SU-DHL-6 (cell line): ENCODE measurements at regions not wholly inside any gene's neighbourhood (a gene's known extent, or its start where the extent isn't known, plus 50 kb on each side); places are given as distances from the start of the nearest gene placed in this dataset.

Experiments
- H2AFZ ChIP-seq: fragments of 200-600 bp; sonication (generic); 2 replicates; pipeline ENCODE4 v1.6.1; 2014; ENCODE audit warnings: low read depth, mild to moderate bottlenecking, moderate library complexity, mixed read lengths, antibody characterized with exemption, low read length; ENCODE audit not compliant: severe bottlenecking
- H3F3A ChIP-seq: fragments of 200-600 bp; shearing (Covaris generic); 2 replicates; pipeline ENCODE4 v1.6.0; 2016; ENCODE audit warnings: antibody characterized with exemption, mild to moderate bottlenecking; ENCODE audit not compliant: insufficient read depth
- H3K27ac ChIP-seq: fragments of 200-600 bp; sonication (generic); 2 replicates; pipeline ENCODE4 v1.5.1; 2016; ENCODE audit warnings: low read depth, mild to moderate bottlenecking, low read length, moderate library complexity, mixed read lengths
- H3K27me3 ChIP-seq: fragments of 200-600 bp; sonication (generic), shearing (Covaris generic); 2 replicates; pipeline ENCODE4 v1.6.0; 2014; ENCODE audit warnings: mild to moderate bottlenecking, low read length
- H3K36me3 ChIP-seq: fragments of 200-600 bp; sonication (generic); 2 replicates; pipeline ENCODE4 v1.6.1; 2014; ENCODE audit warnings: mild to moderate bottlenecking, low read length, mixed read lengths
- H3K4me2 ChIP-seq: fragments of 300-600, 200-600 bp; shearing (Covaris generic), sonication (generic); 2 replicates; pipeline ENCODE4 v1.6.0; 2014; ENCODE audit warnings: low read length, low read depth, mild to moderate bottlenecking; ENCODE audit not compliant: poor library complexity, severe bottlenecking
- H3K4me3 ChIP-seq: fragments of 200-600 bp; sonication (generic); 2 replicates; pipeline ENCODE4 v1.5.1; 2014; ENCODE audit warnings: antibody characterized with exemption, low read length, mild to moderate bottlenecking, mixed read lengths; ENCODE audit not compliant: insufficient read depth, poor library complexity, severe bottlenecking
- H3K79me2 ChIP-seq: fragments of 200-600 bp; sonication (generic); 2 replicates; pipeline ENCODE4 v1.6.1; 2014; ENCODE audit warnings: mild to moderate bottlenecking, low read length, moderate library complexity; ENCODE audit not compliant: insufficient read depth
- H3K9ac ChIP-seq: fragments of 200-600 bp; sonication (generic); 2 replicates; pipeline ENCODE4 v1.7.0; 2014; ENCODE audit warnings: mild to moderate bottlenecking, low read length
- H3K9me2 ChIP-seq: fragments of 200-600 bp; sonication (generic); replicated peaks from 2 replicates; pipeline ENCODE4 v1.6.1; 2014; ENCODE audit warnings: low read length; ENCODE audit not compliant: insufficient read depth
- H3K9me3 ChIP-seq: fragments of 200-600 bp; sonication (generic); 2 replicates; pipeline ENCODE4 v1.6.1; 2014; ENCODE audit warnings: low read length, mixed read lengths; ENCODE audit not compliant: insufficient read depth
- H4K20me1 ChIP-seq: fragments of 200-600 bp; sonication (generic); 2 replicates; pipeline ENCODE4 v1.6.1; 2014; ENCODE audit warnings: low read depth, mild to moderate bottlenecking, antibody characterized with exemption, low read length, moderate library complexity, mixed read lengths
- EZH2phosphoT487 ChIP-seq: fragments of 200-600 bp; sonication (generic), shearing (Covaris generic); conservative IDR thresholded peaks from 2 replicates; pipeline ENCODE4 v1.6.1; 2018; ENCODE audit warnings: mild to moderate bottlenecking, antibody characterized with exemption, low read length, moderate library complexity, mixed read lengths
- TF ChIP-seq, protein P1 (sequence below): fragments of 200-600 bp; sonication (generic); IDR thresholded peaks from one replicate; pipeline ENCODE4 v1.5.1; 2017; ENCODE audit warnings: antibody characterized with exemption, mild to moderate bottlenecking, low read length, moderate library complexity; ENCODE audit not compliant: insufficient read depth, poor library complexity, severe bottlenecking

- no peaks in the 10 kb centered on the region for H3K9me3 ChIP-seq
- H3K9ac ChIP-seq = no peak overlapping the region
- H3K4me2 ChIP-seq = no peak overlapping the region
- H3K27me3 ChIP-seq = no peaks in the 10 kb centered on the region
- H3K4me3 ChIP-seq = no peak overlapping the region
- no peaks in the 10 kb centered on the region for H3K9me2 ChIP-seq
- H3F3A ChIP-seq = no peaks in the 10 kb centered on the region
- no peak overlapping the region for H2AFZ ChIP-seq
- no peaks in the 10 kb centered on the region for H3K79me2 ChIP-seq
- TF ChIP-seq, protein P1, sequence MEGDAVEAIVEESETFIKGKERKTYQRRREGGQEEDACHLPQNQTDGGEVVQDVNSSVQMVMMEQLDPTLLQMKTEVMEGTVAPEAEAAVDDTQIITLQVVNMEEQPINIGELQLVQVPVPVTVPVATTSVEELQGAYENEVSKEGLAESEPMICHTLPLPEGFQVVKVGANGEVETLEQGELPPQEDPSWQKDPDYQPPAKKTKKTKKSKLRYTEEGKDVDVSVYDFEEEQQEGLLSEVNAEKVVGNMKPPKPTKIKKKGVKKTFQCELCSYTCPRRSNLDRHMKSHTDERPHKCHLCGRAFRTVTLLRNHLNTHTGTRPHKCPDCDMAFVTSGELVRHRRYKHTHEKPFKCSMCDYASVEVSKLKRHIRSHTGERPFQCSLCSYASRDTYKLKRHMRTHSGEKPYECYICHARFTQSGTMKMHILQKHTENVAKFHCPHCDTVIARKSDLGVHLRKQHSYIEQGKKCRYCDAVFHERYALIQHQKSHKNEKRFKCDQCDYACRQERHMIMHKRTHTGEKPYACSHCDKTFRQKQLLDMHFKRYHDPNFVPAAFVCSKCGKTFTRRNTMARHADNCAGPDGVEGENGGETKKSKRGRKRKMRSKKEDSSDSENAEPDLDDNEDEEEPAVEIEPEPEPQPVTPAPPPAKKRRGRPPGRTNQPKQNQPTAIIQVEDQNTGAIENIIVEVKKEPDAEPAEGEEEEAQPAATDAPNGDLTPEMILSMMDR = no peak
- TF ChIP-seq EZH2phosphoT487 = no peak
- no peaks in the 10 kb centered on the region for H3K36me3 ChIP-seq
- no peak overlapping the region for H3K27ac ChIP-seq
- H4K20me1 ChIP-seq = no peaks in the 10 kb centered on the region
Measured at GRCh38 chr18:45168866-45169600, 446.2 kb upstream of the SLC14A2 start.

- H4K20me1 ChIP-seq = no peaks in the 10 kb centered on the region
- H3K27ac ChIP-seq = no peak overlapping the region
- H3K4me3 ChIP-seq = no peak overlapping the region
- H3K4me2 ChIP-seq = no peak overlapping the region
- H3K9me2 ChIP-seq = no peaks in the 10 kb centered on the region
- H3K36me3 ChIP-seq = no peaks in the 10 kb centered on the region
- H3K27me3 ChIP-seq = no peaks in the 10 kb centered on the region
- no peaks in the 10 kb centered on the region for H3F3A ChIP-seq
- TF ChIP-seq, protein P1 = no peak
- TF ChIP-seq EZH2phosphoT487 = no peak
- H3K79me2 ChIP-seq = no peaks in the 10 kb centered on the region
- H2AFZ ChIP-seq = no peak overlapping the region
- no peaks in the 10 kb centered on the region for H3K9me3 ChIP-seq
- no peak overlapping the region for H3K9ac ChIP-seq
Measured at GRCh38 chr18:45169610-45170009, 445.7 kb upstream of the SLC14A2 start.

GRCh38 chr18:45171679-45172191 is 443.5 kb upstream of the SLC14A2 start:
- H2AFZ ChIP-seq = no peak overlapping the region
- no peaks in the 10 kb centered on the region for H4K20me1 ChIP-seq
- no peaks in the 10 kb centered on the region for H3K36me3 ChIP-seq
- H3K79me2 ChIP-seq = no peaks in the 10 kb centered on the region
- TF ChIP-seq, protein P1 = no peak
- TF ChIP-seq EZH2phosphoT487 = no peak
- H3K9me2 ChIP-seq = no peaks in the 10 kb centered on the region
- no peak overlapping the region for H3K9ac ChIP-seq
- H3K27ac ChIP-seq = no peak overlapping the region
- H3F3A ChIP-seq = no peaks in the 10 kb centered on the region
- H3K27me3 ChIP-seq = no peaks in the 10 kb centered on the region
- H3K9me3 ChIP-seq = no peaks in the 10 kb centered on the region
- no peak overlapping the region for H3K4me2 ChIP-seq
- no peak overlapping the region for H3K4me3 ChIP-seq
